Subcutaneous abdominal adipose tissue (tissue), 5 donors: ENCODE measurements at regions not wholly inside any gene's neighbourhood (a gene's known extent, or its start where the extent isn't known, plus 50 kb on each side); places are given as distances from the start of the nearest gene placed in this dataset.

Source experiments
- H3K27ac ChIP-seq: one replicate; pipeline ENCODE4 v1.7.0; 2013; ENCODE audit warnings: low read depth, mild to moderate bottlenecking, inconsistent platforms, low read length, moderate library complexity
- H3K27me3 ChIP-seq, 5 donors: one replicate each; pipeline ENCODE4 v1.7.0; 2013; ENCODE audit warnings: low read length in 5 of 5, inconsistent platforms in 1 of 5; ENCODE audit not compliant: control insufficient read depth in 5 of 5, insufficient read depth in 4 of 5
- H3K36me3 ChIP-seq, 5 donors: one replicate each; pipeline ENCODE4 v1.7.0; 2013; ENCODE audit warnings: low read length in 5 of 5; ENCODE audit not compliant: control insufficient read depth in 5 of 5, insufficient read depth in 5 of 5
- H3K4me1 ChIP-seq, 5 donors: one replicate each; pipeline ENCODE4 v1.7.0; 2013; ENCODE audit warnings: low read length in 5 of 5, mild to moderate bottlenecking in 3 of 5, moderate library complexity in 1 of 5; ENCODE audit not compliant: control insufficient read depth in 5 of 5, insufficient read depth in 5 of 5
- H3K4me3 ChIP-seq, 5 donors: one replicate each; pipeline ENCODE4 v1.7.0; 2013; ENCODE audit warnings: low read length in 5 of 5, low read depth in 1 of 5
- H3K9ac ChIP-seq, 5 donors: one replicate each; pipeline ENCODE4 v1.7.0; 2013; ENCODE audit warnings: low read length in 5 of 5, mild to moderate bottlenecking in 4 of 5, moderate library complexity in 3 of 5
- H3K9me3 ChIP-seq, 5 donors: one replicate each; pipeline ENCODE4 v1.7.0; 2013; ENCODE audit warnings: low read length in 5 of 5; ENCODE audit not compliant: control insufficient read depth in 5 of 5
- donor health status: healthy.
- donor health status: healthy.
- donor health status: healthy.
- donor health status: healthy.
- donor health status: healthy.

- Histone ChIP-seq H3K27me3 (no peaks in the 10 kb centered on the region), H3K9ac (no peak overlapping the region), H3K4me1 (peaks cover 0 to 39% (median 5%) of the 10 kb centered on the region in 5 donors), H3K27ac (peak overlapping the region; percentile 8), H3K4me3 (no peak overlapping the region), H3K9me3 (no peaks in the 10 kb centered on the region), H3K36me3 (no peaks in the 10 kb centered on the region)
Observed at GRCh38 chr4:55175779-55176231, 50.4 kb upstream of the KDR start.

GRCh38 chr4:55176497-55176896 lies 51.1 kb upstream of the KDR start:
- Histone ChIP-seq H3K27me3 (no peaks in the 10 kb centered on the region), H3K9ac (no peak overlapping the region), H3K4me1 (peaks cover 0 to 43% (median 5%) of the 10 kb centered on the region in 5 donors), H3K27ac (peak overlapping the region; percentile 8), H3K9me3 (no peaks in the 10 kb centered on the region), H3K4me3 (no peak overlapping the region), H3K36me3 (no peaks in the 10 kb centered on the region)

GRCh38 chr4:55177461-55177860 lies 52.1 kb upstream of the KDR start:
- no peaks in the 10 kb centered on the region for H3K9me3 ChIP-seq
- H3K36me3 ChIP-seq, result no peaks in the 10 kb centered on the region
- H3K27ac ChIP-seq, result peak overlapping the region; percentile 60
- H3K9ac ChIP-seq, result no peak overlapping the region
- H3K4me1 ChIP-seq, result peaks cover 0 to 44% (median 5%) of the 10 kb centered on the region in 5 donors
- H3K4me3 ChIP-seq, result no peak overlapping the region
- H3K27me3 ChIP-seq, result no peaks in the 10 kb centered on the region

GRCh38 chr4:55178226-55179005 lies 53.0 kb upstream of the KDR start:
- H3K4me3 ChIP-seq, result no peak overlapping the region
- peak overlapping the region in 1 of 5 donors; percentile 70 for H3K9ac ChIP-seq
- H3K9me3 ChIP-seq, result no peaks in the 10 kb centered on the region
- H3K36me3 ChIP-seq, result no peaks in the 10 kb centered on the region
- peaks cover 0 to 37% (median 5%) of the 10 kb centered on the region in 5 donors for H3K4me1 ChIP-seq
- H3K27me3 ChIP-seq, result no peaks in the 10 kb centered on the region
- H3K27ac ChIP-seq, result peak overlapping the region; percentile 60

- H3K4me1 ChIP-seq, result peaks cover 0 to 42% (median 5%) of the 10 kb centered on the region in 5 donors
Observed at GRCh38 chr4:55181010-55182005, 55.9 kb upstream of the KDR start.

GRCh38 chr4:55183926-55184599 lies 58.7 kb upstream of the KDR start:
- Histone ChIP-seq H3K27me3 (peaks cover 0 to 3% (median 0%) of the 10 kb centered on the region in 5 donors), H3K9ac (no peak overlapping the region), H3K27ac (no peak overlapping the region), H3K36me3 (no peaks in the 10 kb centered on the region), H3K4me3 (no peak overlapping the region), H3K9me3 (no peaks in the 10 kb centered on the region), H3K4me1 (peaks cover 0 to 36% (median 4%) of the 10 kb centered on the region in 5 donors)

More at GRCh38 chr4:55181010-55182005, 55.9 kb upstream of the KDR start:
- Histone ChIP-seq H3K9ac (no peak overlapping the region), H3K36me3 (no peaks in the 10 kb centered on the region), H3K27ac (no peak overlapping the region), H3K9me3 (no peaks in the 10 kb centered on the region), H3K4me3 (no peak overlapping the region), H3K27me3 (no peaks in the 10 kb centered on the region)

GRCh38 chr4:55184600-55185523 lies 59.5 kb upstream of the KDR start:
- peaks cover 0 to 3% (median 0%) of the 10 kb centered on the region in 5 donors for H3K27me3 ChIP-seq
- H3K27ac ChIP-seq, result no peak overlapping the region
- H3K36me3 ChIP-seq, result no peaks in the 10 kb centered on the region
- no peaks in the 10 kb centered on the region for H3K9me3 ChIP-seq
- no peak overlapping the region for H3K9ac ChIP-seq
- peaks cover 0 to 36% (median 4%) of the 10 kb centered on the region in 5 donors for H3K4me1 ChIP-seq
- no peak overlapping the region for H3K4me3 ChIP-seq

- no peak overlapping the region for H3K4me3 ChIP-seq
- H3K27me3 ChIP-seq, result peaks cover 0 to 3% (median 0%) of the 10 kb centered on the region in 5 donors
- H3K9ac ChIP-seq, result no peak overlapping the region
- peak overlapping the region; percentile 42 for H3K27ac ChIP-seq
- H3K9me3 ChIP-seq, result no peaks in the 10 kb centered on the region
- peaks cover 0 to 36% (median 4%) of the 10 kb centered on the region in 5 donors for H3K4me1 ChIP-seq
- no peaks in the 10 kb centered on the region for H3K36me3 ChIP-seq
Observed at GRCh38 chr4:55186123-55186522, 60.7 kb upstream of the KDR start.

- no peaks in the 10 kb centered on the region for H3K36me3 ChIP-seq
- H3K9me3 ChIP-seq, result no peaks in the 10 kb centered on the region
- H3K4me3 ChIP-seq, result no peak overlapping the region
- H3K27ac ChIP-seq, result peak overlapping the region; percentile 42
- peak overlapping the region in 1 of 5 donors; percentile 51 for H3K9ac ChIP-seq
- peaks cover 0 to 30% (median 2%) of the 10 kb centered on the region in 5 donors for H3K4me1 ChIP-seq
- peaks cover 0 to 3% (median 0%) of the 10 kb centered on the region in 5 donors for H3K27me3 ChIP-seq
Observed at GRCh38 chr4:55186700-55187099, 61.3 kb upstream of the KDR start.
